ENCODE measurements at regions not wholly inside any gene's neighbourhood (a gene's known extent, or its start where the extent isn't known, plus 50 kb on each side); places are given as distances from the start of the nearest gene placed in this dataset.
"Not testable (repeated sequence)": the region's sequence is repeated elsewhere in the genome, so short reads cannot be mapped to it uniquely, and the experiment has no call there.

DNA sequence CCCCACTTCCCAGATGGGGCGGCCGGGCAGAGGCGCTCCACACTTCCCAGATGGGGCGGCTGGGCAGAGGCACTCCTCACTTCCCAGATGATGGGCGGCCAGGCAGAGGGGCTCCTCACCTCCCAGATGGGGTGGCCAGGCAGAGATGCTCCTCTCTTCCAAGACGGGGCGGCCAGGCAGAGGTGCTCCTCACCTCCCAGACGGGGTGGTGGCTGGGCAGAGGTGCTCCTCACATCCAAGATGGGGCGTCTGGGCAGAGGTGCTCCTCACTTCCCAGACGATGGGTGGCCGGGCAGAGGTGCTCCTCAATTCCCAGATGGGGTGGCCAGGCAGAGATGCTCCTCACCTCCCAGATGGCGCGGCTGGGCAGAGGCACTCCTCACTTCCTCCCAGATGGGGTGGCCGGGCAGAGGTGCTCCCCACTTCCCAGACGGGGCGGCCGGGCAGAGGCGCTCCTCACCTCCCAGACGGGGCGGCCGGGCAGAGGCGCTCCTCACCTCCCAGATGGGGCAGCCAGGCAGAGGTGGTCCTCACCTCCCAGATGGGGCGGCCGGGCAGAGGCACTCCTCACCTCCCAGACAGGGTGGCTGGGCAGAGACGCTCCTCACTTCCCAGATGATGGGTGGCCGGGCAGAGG is 275.2 kb downstream of the LIPI start:
- DNase-seq; H3K9me3 Mint-ChIP-seq; H3K4me1 Mint-ChIP-seq; H3K27me3 Mint-ChIP-seq; ATAC-seq (ENCODE audit: low read depth); H3K36me3 Mint-ChIP-seq; POLR2A ChIA-PET; H3K27ac Mint-ChIP-seq; H3K4me3 Mint-ChIP-seq: not testable (repeated sequence)

DNA sequence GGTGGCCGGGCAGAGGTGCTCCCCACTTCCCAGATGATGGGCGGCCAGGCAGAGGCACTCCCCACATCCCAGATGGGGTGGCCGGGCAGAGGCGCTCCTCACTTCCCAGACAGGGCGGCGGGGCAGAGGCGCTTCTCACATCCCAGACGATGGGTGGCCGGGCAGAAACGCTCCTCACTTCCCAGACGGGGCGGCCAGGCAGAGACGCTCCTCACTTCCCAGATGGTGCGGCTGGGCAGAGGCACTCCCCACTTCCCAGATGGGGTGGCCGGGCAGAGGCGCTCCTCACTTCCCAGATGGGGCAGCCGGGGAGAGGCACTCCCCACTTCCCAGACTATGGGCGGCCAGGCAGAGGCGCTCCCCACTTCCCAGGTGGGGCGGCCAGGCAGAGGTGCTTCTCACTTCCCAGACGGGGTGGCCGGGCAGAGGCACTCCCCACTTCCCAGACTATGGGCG is 275.8 kb downstream of the LIPI start:
- H3K9me3 Mint-ChIP-seq; ATAC-seq (ENCODE audit: low read depth); DNase-seq; H3K27ac Mint-ChIP-seq; H3K36me3 Mint-ChIP-seq; H3K27me3 Mint-ChIP-seq; H3K4me1 Mint-ChIP-seq; POLR2A ChIA-PET; H3K4me3 Mint-ChIP-seq: not testable (repeated sequence)

GRCh38 chr21:13923175-13923574 is 287.6 kb downstream of the LIPI start:
- DNase-seq; ATAC-seq (ENCODE audit: low read depth); H3K4me3 Mint-ChIP-seq; POLR2A ChIA-PET; H3K4me1 Mint-ChIP-seq; H3K27ac Mint-ChIP-seq; H3K27me3 Mint-ChIP-seq; H3K9me3 Mint-ChIP-seq; H3K36me3 Mint-ChIP-seq: not testable (repeated sequence)

DNA sequence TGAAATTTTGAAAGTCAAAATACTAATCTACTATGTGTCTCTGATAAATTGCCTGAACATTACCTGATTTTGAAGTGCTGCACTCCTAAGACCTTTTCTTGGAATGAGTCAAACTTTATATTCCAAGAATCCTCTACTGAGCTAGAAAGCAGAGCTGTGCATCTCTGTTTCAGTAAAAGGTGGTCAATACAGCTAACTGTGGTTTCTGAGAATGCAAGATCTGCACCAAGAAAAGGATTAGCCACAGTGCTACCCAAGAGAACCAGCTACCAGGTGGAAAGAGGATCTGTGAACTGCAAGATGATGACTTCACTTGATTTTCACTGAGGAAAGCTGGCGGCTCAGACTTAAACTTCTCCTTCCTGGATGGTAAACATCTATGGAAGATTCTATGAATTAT is 289.3 kb downstream of the LIPI start:
- H3K36me3 Mint-ChIP-seq; DNase-seq; H3K4me3 Mint-ChIP-seq; H3K4me1 Mint-ChIP-seq; H3K27me3 Mint-ChIP-seq; POLR2A ChIA-PET; ATAC-seq (ENCODE audit: low read depth); H3K9me3 Mint-ChIP-seq: not testable (repeated sequence)
- peak overlapping the region; percentile 31 for H3K27ac Mint-ChIP-seq

GRCh38 chr21:13907385-13907784 is 297.8 kb downstream of the POTED start:
- DNase-seq; ATAC-seq (ENCODE audit: low read depth); H3K27me3 Mint-ChIP-seq; H3K9me3 Mint-ChIP-seq; H3K27ac Mint-ChIP-seq; H3K4me1 Mint-ChIP-seq; H3K4me3 Mint-ChIP-seq; H3K36me3 Mint-ChIP-seq; POLR2A ChIA-PET: not testable (repeated sequence)

- ATAC-seq (ENCODE audit: low read depth); POLR2A ChIA-PET; H3K4me3 Mint-ChIP-seq; H3K36me3 Mint-ChIP-seq; H3K27me3 Mint-ChIP-seq; H3K4me1 Mint-ChIP-seq; DNase-seq; H3K9me3 Mint-ChIP-seq; H3K27ac Mint-ChIP-seq: not testable (repeated sequence)
These were observed 287.1 kb downstream of the POTED start for GRCh38 chr21:13896596-13897247.

GRCh38 chr21:13893617-13894016 is 284.0 kb downstream of the POTED start:
- POLR2A ChIA-PET; ATAC-seq (ENCODE audit: low read depth); H3K36me3 Mint-ChIP-seq; H3K27ac Mint-ChIP-seq; H3K27me3 Mint-ChIP-seq; H3K9me3 Mint-ChIP-seq; H3K4me1 Mint-ChIP-seq; DNase-seq; H3K4me3 Mint-ChIP-seq: not testable (repeated sequence)

GRCh38 chr21:13893025-13893424 is 283.4 kb downstream of the POTED start:
- DNase-seq; H3K27ac Mint-ChIP-seq; H3K4me3 Mint-ChIP-seq; POLR2A ChIA-PET; H3K36me3 Mint-ChIP-seq; ATAC-seq (ENCODE audit: low read depth); H3K27me3 Mint-ChIP-seq; H3K4me1 Mint-ChIP-seq: not testable (repeated sequence)
- peaks cover 10% of the 10 kb centered on the region for H3K9me3 Mint-ChIP-seq

DNA sequence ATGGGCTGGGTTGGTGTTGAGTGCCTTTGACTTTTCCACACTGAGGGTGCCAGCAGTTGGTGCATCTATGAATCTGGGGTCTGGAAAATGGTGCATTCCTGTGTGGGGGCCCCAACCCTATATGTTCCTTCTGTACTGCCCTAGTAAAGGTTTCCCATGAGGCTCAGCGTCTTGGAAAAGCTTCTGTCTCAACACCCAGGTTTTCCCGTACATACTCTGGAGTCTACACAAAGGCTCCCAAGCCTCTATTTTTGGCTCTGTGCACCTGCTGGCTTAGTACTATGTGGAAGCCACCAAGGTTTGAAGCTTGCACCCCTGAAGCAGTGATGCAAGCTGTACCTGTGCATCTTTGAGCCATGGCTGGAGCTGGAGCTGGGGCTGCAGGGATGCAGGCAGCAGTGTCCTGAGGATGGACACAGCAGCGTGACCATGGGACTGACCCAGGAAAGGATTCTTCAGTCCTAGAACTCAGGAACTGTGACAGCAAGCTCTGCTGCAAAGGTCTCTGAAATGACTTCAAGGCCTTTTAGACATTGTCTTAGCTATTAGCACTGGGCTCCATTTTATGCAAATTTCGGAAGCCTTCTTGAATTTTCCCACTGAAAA is 282.7 kb downstream of the POTED start:
- DNase-seq; H3K27ac Mint-ChIP-seq; H3K27me3 Mint-ChIP-seq; ATAC-seq (ENCODE audit: low read depth); H3K4me1 Mint-ChIP-seq; H3K36me3 Mint-ChIP-seq; H3K4me3 Mint-ChIP-seq; POLR2A ChIA-PET: not testable (repeated sequence)
- H3K9me3 Mint-ChIP-seq = peaks cover 10% of the 10 kb centered on the region

DNA sequence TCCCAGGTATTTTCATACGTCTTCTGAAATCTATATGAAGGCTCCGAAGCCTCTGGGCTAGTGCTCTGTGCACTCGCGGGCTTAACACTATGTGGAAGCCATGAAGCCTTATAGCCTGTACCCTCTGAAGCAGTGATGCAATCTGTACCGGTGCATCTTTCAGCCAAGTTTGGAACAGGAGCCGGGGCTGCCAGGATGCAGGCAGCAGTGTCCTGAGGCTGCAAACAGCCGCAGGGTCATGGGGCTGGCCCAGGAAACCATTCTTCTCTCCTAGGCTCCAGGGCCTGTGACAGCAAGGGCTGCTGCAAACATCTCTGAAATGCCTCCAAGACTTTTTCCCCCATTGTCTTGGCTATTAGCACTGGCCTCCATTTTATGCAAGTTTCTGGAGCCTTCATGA is 279.6 kb downstream of the POTED start:
- H3K27ac Mint-ChIP-seq; H3K4me3 Mint-ChIP-seq; DNase-seq; POLR2A ChIA-PET; H3K4me1 Mint-ChIP-seq; H3K9me3 Mint-ChIP-seq; ATAC-seq (ENCODE audit: low read depth); H3K27me3 Mint-ChIP-seq; H3K36me3 Mint-ChIP-seq: not testable (repeated sequence)

GRCh38 chr21:13883641-13884395 is 274.2 kb downstream of the POTED start:
- H3K27ac Mint-ChIP-seq; H3K9me3 Mint-ChIP-seq; DNase-seq; ATAC-seq (ENCODE audit: low read depth); H3K36me3 Mint-ChIP-seq; H3K4me1 Mint-ChIP-seq; POLR2A ChIA-PET; H3K4me3 Mint-ChIP-seq; H3K27me3 Mint-ChIP-seq: not testable (repeated sequence)

DNA sequence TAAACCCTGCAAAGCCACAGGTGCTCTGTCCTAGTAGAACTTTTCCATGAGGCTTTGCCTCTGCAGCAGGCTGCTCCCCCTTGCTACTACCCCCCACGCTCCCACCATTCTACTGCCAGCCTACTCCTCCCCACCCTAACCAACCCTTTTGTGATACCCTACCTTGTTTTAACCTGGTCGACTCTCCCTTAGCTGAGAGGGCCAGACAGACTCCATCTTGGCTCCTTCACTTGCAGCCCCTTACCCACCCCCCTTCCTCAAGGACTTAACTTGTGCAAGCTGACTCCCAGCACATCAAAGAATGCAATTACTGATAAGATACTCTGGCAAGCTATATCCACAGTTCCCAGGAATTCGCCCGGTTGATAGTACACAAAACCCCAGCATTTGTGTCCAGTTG is 267.9 kb downstream of the POTED start:
- H3K4me1 Mint-ChIP-seq; DNase-seq; H3K9me3 Mint-ChIP-seq; H3K36me3 Mint-ChIP-seq; ATAC-seq (ENCODE audit: low read depth); H3K4me3 Mint-ChIP-seq; H3K27me3 Mint-ChIP-seq; H3K27ac Mint-ChIP-seq; POLR2A ChIA-PET: not testable (repeated sequence)

DNA sequence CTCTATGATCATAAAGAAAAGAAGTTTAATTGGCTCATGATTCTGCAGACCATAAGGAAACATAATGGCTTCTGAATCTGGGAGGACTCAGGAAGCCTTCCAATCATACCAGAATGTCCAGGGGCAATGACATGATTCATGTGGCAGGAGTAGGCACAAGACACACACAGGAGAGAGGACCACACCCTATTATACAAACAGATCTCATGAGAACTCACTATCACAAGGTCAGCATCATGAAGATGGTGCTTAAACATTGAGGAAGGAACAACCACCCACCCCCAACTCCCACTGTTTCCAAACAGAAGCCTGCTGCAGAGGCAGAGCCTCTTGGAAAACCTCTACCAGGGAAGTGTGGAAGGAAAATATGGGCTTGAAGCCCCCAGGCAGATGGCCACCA is 267.4 kb downstream of the POTED start:
- ATAC-seq (ENCODE audit: low read depth); H3K36me3 Mint-ChIP-seq; H3K4me1 Mint-ChIP-seq; H3K27me3 Mint-ChIP-seq; DNase-seq; H3K27ac Mint-ChIP-seq; H3K9me3 Mint-ChIP-seq; H3K4me3 Mint-ChIP-seq; POLR2A ChIA-PET: not testable (repeated sequence)

GRCh38 chr21:13874001-13874400 is 264.4 kb downstream of the POTED start:
- H3K36me3 Mint-ChIP-seq; H3K27me3 Mint-ChIP-seq; H3K4me3 Mint-ChIP-seq; DNase-seq; ATAC-seq (ENCODE audit: low read depth); H3K4me1 Mint-ChIP-seq; H3K9me3 Mint-ChIP-seq; POLR2A ChIA-PET; H3K27ac Mint-ChIP-seq: not testable (repeated sequence)

Measured in activated naive CD8-positive, alpha-beta T cell treated with anti-CD3 and anti-CD28 coated beads, Interleukin-2, amount 10 ng/mL, durations not matched to agents 7 days and 5 days (primary cell).